Activated CD8-positive, alpha-beta memory T cell treated with anti-CD3 and anti-CD28 coated beads, Interleukin-2, amount 50 U/mL, for 4 hours (primary cell): ENCODE measurements at regions not wholly inside any gene's neighbourhood (a gene's known extent, or its start where the extent isn't known, plus 50 kb on each side); places are given as distances from the start of the nearest gene placed in this dataset.
"Not testable (repeated sequence)": the region's sequence is repeated elsewhere in the genome, so short reads cannot be mapped to it uniquely, and the experiment has no call there.

Source experiments
- DNase-seq: peaks from one replicate; pipeline ENCODE4 v3.0.0-alpha.2; 2020

GRCh38 chr20:51305316-51306052 lies 237.0 kb downstream of the NFATC2 start:
- DNase-seq = no peak

GRCh38 chr20:51303731-51304670 lies 238.5 kb downstream of the NFATC2 start:
- no peak for DNase-seq

GRCh38 chr20:51301026-51301425 lies 241.5 kb downstream of the NFATC2 start:
- DNase-seq = no peak

GRCh38 chr20:51300104-51300503 lies 242.4 kb downstream of the NFATC2 start:
- DNase-seq = no peak

- DNase-seq = no peak
Measured at GRCh38 chr20:51299413-51299812, 243.1 kb downstream of the NFATC2 start.

DNA sequence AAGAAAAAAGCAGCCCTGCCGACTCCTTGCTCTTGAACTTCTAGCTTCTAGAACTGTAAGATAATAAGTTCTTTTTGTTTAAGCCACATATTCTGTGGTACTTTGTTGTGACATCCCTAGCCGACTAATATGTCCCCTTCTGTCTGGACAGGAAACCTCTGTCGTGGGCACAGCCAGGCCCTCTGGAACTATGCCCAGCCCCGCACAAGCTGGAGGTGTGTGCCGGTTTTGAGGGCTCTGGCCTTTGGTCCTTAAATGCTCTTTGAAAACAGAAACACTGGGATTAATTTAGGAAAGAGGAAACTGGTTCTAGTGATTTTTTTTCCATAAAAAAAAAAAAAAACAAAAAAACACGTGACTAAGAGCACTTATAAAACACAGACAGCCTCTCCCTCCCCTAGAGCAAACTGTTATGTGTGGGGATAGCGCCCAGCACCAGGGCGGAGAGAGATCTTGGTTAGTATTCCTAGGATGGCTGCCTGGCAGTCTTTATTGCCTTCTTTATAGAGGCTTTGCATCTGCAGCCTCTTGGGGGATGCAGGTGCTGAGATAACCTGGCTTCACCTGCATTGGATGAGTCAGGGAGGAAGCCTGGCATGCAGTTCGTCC lies 244.3 kb downstream of the NFATC2 start:
- no peak for DNase-seq

DNA sequence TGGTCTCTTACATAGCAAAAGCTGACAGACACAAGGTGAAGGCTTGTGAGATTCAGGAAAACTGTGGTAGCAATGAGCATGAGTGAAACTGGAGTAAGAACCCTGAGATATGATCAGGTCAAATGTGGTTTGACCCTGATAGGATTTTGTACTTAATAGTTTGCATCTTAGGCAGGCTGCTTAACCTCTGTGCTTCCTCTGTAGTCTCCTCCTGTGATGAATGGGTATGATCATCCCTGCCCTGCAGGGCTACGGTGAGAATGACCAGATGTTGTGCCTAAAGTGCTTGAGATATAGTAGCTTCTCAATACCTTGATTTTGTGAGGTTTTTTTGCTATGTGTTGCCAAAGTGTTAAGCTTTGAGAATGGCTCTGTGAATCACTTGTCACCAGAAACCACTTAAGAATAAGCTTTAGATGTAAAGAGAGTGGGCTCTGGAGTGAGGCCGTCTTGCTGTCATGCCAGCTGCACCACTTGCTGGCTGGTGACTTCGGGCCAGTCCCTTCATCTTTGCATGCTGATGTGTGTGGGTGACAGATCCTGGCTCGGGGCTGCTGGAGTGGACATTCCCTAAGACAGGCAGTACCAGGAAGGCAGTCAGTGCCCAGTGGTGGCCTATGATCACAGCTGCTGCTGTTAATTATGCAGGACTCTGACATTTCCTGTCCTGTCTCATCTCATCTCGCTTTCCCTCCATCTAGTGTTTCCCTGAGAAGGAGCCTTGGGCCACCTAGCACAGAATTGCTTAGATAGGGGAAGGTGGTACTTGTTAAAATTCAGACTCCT lies 254.7 kb downstream of the NFATC2 start:
- no peak for DNase-seq

GRCh38 chr20:51286758-51287157 lies 255.8 kb downstream of the NFATC2 start:
- no peak for DNase-seq

GRCh38 chr20:51285684-51286083 lies 256.8 kb downstream of the NFATC2 start:
- DNase-seq = no peak

DNA sequence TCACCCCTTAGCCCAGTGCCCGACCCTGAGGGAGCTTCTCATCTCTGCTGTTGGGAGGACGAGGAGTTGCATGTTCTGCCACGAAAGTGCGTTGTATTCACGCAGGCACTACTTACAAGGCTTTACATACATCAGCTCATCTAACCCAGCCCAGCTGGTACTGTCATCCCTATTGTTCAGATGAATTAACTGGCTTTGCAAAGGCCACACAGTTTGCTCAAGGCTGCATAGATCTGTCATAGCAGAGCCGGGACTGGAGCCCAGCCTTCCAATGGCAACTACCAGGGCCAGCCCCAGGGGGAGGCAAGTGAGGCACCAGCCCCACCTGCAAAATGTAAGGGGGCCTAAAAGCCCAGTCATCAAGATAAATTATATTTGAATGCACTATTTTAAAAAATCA lies 257.6 kb downstream of the NFATC2 start:
- DNase-seq = no peak

DNA sequence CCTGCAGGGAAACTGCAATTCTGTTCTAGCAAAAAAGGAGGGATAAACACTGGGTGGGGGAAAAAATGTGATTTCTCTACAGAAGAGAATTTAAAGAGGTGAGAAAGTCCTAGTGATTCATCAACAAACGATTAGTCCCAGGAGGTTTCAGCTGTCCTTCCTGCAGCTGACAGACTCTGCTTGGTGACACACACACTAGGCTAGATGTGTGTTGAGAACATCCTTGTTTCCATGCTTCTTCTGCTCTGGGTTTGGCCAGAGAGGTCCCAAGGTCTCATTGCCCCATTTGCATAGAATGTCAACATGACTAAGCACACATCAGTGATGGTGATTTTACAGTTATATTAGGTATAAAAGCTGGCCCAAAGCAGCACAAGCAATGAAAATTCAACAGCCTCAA lies 258.3 kb downstream of the NFATC2 start:
- DNase-seq = no peak

DNA sequence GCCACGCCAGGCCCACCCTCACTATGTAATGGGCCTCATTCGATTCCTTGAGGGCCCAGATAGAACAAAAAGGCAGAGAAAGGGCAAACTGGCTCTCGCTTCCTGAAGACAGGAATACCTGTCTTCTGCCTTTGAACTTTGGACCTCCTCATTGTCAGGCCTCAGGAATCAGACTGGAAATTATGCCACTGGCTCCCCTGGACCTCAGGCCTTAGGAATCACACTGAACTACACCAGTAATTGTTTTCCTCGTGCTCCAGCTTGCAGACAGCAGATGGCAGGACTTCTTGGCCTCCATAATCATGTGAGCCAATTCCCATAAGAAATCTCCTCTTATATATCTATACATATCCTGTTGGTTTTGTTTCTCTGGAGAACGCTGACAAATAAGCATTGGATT lies 258.6 kb upstream of the KCNG1 start:
- no peak for DNase-seq

DNA sequence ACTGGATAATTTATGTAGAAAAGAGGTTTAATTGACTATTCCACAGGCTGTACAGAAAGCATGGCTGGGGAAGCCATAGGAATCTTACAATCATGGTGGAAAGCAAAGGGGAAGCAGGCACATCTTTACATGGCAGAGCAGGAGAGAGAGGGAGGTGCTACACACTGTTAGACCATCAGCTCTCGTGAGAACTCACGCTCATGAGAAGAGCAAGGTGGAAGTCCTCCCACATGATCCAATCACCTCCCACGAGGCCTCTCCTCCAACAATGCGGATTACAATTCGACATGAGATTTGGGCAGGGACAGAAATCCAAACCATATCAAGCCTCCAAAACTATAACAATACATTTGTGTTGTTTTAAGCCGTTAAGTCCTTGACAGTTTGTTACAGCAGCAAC lies 257.1 kb upstream of the KCNG1 start:
- DNase-seq = no peak

DNA sequence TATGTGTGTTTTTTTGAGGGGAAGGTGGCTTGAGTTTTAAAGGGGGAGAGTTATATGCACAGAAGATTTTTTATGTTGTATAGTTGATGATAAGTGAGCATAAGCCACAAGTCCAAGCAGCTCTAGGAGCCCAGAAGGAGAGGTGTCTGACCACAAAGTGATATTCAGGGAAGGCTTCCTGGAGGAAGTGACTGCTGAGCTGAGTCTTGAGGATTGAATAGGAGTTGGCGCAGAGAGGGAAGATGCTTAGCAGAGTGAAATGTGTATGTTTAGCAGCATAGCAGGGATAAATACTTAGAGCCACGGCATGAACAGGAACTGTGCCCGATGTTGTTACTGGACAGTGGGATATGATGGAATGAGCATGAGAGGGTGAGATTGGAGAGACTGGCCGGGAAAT lies 255.1 kb upstream of the KCNG1 start:
- DNase-seq = no peak

DNA sequence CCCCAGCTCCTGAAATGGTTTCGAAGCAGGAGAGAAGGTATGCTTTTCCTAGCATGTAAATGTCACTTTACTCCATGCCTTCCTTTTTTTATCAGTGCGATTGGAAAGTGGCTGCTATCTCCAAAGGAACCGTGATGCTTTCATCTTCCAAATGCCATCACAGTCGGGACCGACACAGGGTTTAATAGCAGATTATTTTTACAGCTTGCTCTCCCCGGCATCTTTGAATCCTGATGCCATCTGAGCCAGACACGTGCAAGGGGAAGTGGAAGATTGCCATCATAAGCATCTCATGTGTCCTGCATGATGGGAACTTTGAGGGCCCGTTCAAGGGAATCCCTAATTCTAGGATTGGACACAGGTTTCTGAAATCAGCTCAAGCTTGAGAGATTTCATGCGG lies 253.4 kb upstream of the KCNG1 start:
- DNase-seq = no peak

- no peak for DNase-seq
Measured at GRCh38 chr20:51275826-51276225, 252.9 kb upstream of the KCNG1 start.

DNA sequence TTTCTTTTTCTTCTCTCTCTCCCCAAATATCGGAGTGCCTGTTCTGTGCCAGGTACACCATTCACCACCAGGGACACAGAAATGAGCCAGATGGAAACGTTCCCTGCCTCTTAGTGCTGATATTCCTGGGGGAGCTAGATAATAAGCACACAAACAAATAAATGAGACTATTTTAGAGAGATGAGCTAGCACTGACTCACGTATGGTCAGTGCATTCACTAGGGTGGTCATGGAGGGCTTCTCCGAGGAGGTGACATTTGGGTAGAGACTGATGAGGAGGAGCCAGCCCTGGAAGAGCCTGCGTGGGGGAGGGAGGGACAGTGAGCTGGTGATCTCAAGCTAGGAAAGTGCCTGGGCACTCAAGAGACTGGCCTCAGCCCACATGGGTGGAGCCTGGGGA lies 252.3 kb upstream of the KCNG1 start:
- DNase-seq = no peak

- DNase-seq = no peak
Measured at GRCh38 chr20:51272401-51272800, 249.5 kb upstream of the KCNG1 start.

DNA sequence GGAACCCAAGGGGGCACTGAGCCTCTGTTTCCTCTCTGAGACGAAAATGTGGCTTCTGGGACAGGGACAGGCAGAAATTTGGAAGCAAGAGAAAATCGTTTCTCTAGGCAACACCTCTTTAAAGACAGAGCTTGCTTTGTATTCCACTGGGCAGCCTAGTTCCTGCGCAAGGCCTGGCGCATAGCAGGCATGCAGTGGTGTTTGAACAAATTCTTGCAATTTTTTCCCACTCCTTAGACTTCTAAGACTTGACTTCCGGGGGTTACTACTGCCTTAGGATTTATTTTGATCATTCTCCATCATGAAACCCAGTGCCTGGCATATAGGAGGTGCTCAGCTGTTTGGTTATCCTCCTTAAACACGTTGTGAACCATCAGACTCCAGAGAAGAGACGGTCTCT lies 249.0 kb upstream of the KCNG1 start:
- no peak for DNase-seq

- not testable (repeated sequence) for DNase-seq
Measured at GRCh38 chr20:51271289-51271688, 248.4 kb upstream of the KCNG1 start.

GRCh38 chr20:51269671-51270070 lies 246.8 kb upstream of the KCNG1 start:
- no peak for DNase-seq

DNA sequence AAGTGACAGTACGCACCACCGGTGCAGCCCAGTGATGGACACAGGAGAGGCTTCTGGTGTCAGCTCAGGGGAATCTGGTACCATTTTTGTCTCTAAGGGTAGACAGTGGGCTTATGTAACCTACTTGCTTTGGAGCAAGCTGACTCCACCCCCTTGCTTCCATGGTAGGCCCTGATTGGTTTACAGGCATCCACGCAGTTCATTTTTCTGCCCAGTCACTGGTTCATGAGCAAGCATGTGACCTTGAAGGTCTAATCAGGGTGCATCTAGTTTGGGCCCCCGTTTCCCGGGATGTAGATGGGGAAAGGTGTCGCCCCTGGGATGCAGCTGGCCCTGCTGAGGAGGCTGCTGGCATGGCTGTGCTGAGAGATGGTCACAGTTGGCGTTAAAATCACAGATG lies 244.8 kb upstream of the KCNG1 start:
- no peak for DNase-seq

DNA sequence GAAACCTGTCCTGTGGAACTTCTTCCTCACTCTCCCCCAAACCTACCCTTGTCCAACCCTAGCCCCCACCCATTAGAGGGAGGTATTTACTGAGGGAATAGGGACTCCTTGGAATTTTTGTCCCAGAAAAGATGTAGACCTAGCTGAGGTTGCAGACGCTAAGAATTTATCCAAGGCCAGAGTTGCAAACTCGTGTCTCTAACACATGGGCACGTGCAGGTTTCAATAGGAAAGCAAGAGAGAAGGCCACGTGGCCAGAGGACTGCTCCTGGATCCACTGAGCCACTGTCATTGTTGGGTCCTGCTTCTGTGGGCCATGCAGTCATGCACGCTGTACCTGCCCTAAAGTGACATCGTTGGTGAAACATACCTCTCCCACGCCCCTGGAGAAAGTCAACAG lies 243.4 kb upstream of the KCNG1 start:
- DNase-seq = no peak
